ENCODE measurements at regions not wholly inside any gene's neighbourhood (a gene's known extent, or its start where the extent isn't known, plus 50 kb on each side); places are given as distances from the start of the nearest gene placed in this dataset.

GRCh38 chr5:30765706-30766105 lies 427.8 kb upstream of the CDH6 start:
- H3K27ac ChIP-seq (ENCODE audit: low read depth in 1 of 2, low read length in 2 of 2) = no peak overlapping the region
- DNase-seq (no peak), ATAC-seq (ENCODE audit: poor library complexity) (no peak)
- TF ChIP-seq CTCF (IDR thresholded peaks at IDR 0.05) = no peak
- no peaks in the 10 kb centered on the region for H3K27me3 ChIP-seq (ENCODE audit: control insufficient read depth in 1 of 2, insufficient read depth in 2 of 2, low read length in 2 of 2)
- no peaks in the 10 kb centered on the region for H3K27me3 Mint-ChIP-seq
- intact Hi-C loops (cut with DNase I, micrococcal nuclease) = no loop called here
- no peak overlapping the region for H3K4me3 Mint-ChIP-seq
- ChIA-PET POLR2A (no interaction called here), CTCF (no interaction called here)
- no peak overlapping the region for H3K27ac Mint-ChIP-seq
- H3K36me3 ChIP-seq (ENCODE audit: insufficient read depth, low read length) = no peaks in the 10 kb centered on the region
- peaks cover 0 to 5% of the 10 kb centered on the region in 2 experiments for H3K9me3 ChIP-seq (ENCODE audit: control insufficient read depth in 1 of 2, insufficient read depth in 1 of 2, low read length in 2 of 2)
- peaks cover 7% of the 10 kb centered on the region for H3K9me3 Mint-ChIP-seq
- H3K4me1 ChIP-seq (ENCODE audit: insufficient read depth, low read length) = no peaks in the 10 kb centered on the region
- no peaks in the 10 kb centered on the region for H3K4me1 Mint-ChIP-seq (ENCODE audit: low read depth)
- H3K36me3 Mint-ChIP-seq (ENCODE audit: low read depth) = no peaks in the 10 kb centered on the region
- no peak overlapping the region for H3K4me3 ChIP-seq (ENCODE audit: low read length)

GRCh38 chr5:30765227-30765626 lies 428.3 kb upstream of the CDH6 start:
- H3K27me3 Mint-ChIP-seq = no peaks in the 10 kb centered on the region
- peaks cover 7% of the 10 kb centered on the region for H3K9me3 Mint-ChIP-seq
- ChIA-PET CTCF (no interaction called here), POLR2A (no interaction called here)
- Histone ChIP-seq H3K4me1 (ENCODE audit: insufficient read depth, low read length) (no peaks in the 10 kb centered on the region), H3K9me3 (ENCODE audit: control insufficient read depth in 1 of 2, insufficient read depth in 1 of 2, low read length in 2 of 2) (peaks cover 0 to 5% of the 10 kb centered on the region in 2 experiments), H3K36me3 (ENCODE audit: insufficient read depth, low read length) (no peaks in the 10 kb centered on the region), H3K27ac (ENCODE audit: low read depth in 1 of 2, low read length in 2 of 2) (no peak overlapping the region), H3K4me3 (ENCODE audit: low read length) (no peak overlapping the region), H3K27me3 (ENCODE audit: control insufficient read depth in 1 of 2, insufficient read depth in 2 of 2, low read length in 2 of 2) (no peaks in the 10 kb centered on the region)
- DNase-seq (no peak), ATAC-seq (ENCODE audit: poor library complexity) (no peak)
- intact Hi-C loops (cut with DNase I, micrococcal nuclease) = no loop called here
- no peak overlapping the region for H3K27ac Mint-ChIP-seq
- H3K4me1 Mint-ChIP-seq (ENCODE audit: low read depth) = no peaks in the 10 kb centered on the region
- H3K4me3 Mint-ChIP-seq = no peak overlapping the region
- no peaks in the 10 kb centered on the region for H3K36me3 Mint-ChIP-seq (ENCODE audit: low read depth)
- no peak for TF ChIP-seq CTCF (IDR thresholded peaks at IDR 0.05)

DNA sequence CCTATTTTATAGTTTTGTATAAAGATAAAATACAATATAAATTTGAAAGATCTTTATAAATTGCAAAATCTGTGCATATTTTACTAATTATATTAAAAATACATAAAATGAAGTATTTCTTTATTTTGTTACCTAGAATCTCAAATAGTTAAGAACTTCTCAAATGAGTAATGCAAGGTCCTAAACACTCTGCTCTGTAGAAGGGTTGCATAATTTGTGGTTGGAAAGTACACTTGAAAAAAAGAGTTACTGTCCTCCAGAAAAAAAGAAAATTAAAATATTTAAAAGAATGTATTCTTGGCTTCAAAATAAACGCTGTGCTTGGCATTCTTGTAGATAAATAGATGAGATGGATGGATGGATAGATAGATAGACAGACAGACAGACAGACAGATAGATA lies 428.8 kb upstream of the CDH6 start:
- Mint-ChIP-seq H3K9me3 (peaks cover 8% of the 10 kb centered on the region), H3K27me3 (no peaks in the 10 kb centered on the region), H3K27ac (no peak overlapping the region), H3K36me3 (ENCODE audit: low read depth) (no peaks in the 10 kb centered on the region), H3K4me3 (no peak overlapping the region), H3K4me1 (ENCODE audit: low read depth) (no peaks in the 10 kb centered on the region)
- H3K4me3 ChIP-seq (ENCODE audit: low read length) = no peak overlapping the region
- CTCF ChIA-PET = no interaction called here
- intact Hi-C loops (cut with DNase I, micrococcal nuclease) = no loop called here
- TF ChIP-seq CTCF (IDR thresholded peaks at IDR 0.05) = no peak
- ATAC-seq (ENCODE audit: poor library complexity) (no peak), DNase-seq (no peak)
- H3K9me3 ChIP-seq (ENCODE audit: control insufficient read depth in 1 of 2, insufficient read depth in 1 of 2, low read length in 2 of 2) = peaks cover 0 to 5% of the 10 kb centered on the region in 2 experiments
- H3K4me1 ChIP-seq (ENCODE audit: insufficient read depth, low read length) = no peaks in the 10 kb centered on the region
- no peaks in the 10 kb centered on the region for H3K27me3 ChIP-seq (ENCODE audit: control insufficient read depth in 1 of 2, insufficient read depth in 2 of 2, low read length in 2 of 2)
- POLR2A ChIA-PET = no interaction called here
- no peaks in the 10 kb centered on the region for H3K36me3 ChIP-seq (ENCODE audit: insufficient read depth, low read length)
- no peak overlapping the region for H3K27ac ChIP-seq (ENCODE audit: low read depth in 1 of 2, low read length in 2 of 2)

Data from CD4-positive, alpha-beta T cell (primary cell).